DMS 273 (cell line): ENCODE measurements at regions not wholly inside any gene's neighbourhood (a gene's known extent, or its start where the extent isn't known, plus 50 kb on each side); places are given as distances from the start of the nearest gene placed in this dataset.

Experiments
- DNase-seq: peaks from one replicate; lab custom pipeline; 2025; ENCODE audit not compliant: unreplicated experiment; lab: John Stamatoyannopoulos, UW

GRCh38 chr9:115209601-115210306 is 91.8 kb upstream of the TNC start:
- no peak for DNase-seq

- no peak for DNase-seq
Observed at GRCh38 chr9:115210699-115211098, 92.7 kb upstream of the TNC start.

GRCh38 chr9:115211413-115212124 is 93.6 kb upstream of the TNC start:
- DNase-seq, result no peak

- DNase-seq, result no peak
Observed at GRCh38 chr9:115212125-115212605, 94.2 kb upstream of the TNC start.

- DNase-seq, result no peak
Observed at GRCh38 chr9:115212832-115213231, 94.9 kb upstream of the TNC start.

GRCh38 chr9:115213818-115214334 is 95.9 kb upstream of the TNC start:
- peak; percentile 60 for DNase-seq

GRCh38 chr9:115216873-115217272 is 98.9 kb upstream of the TNC start:
- DNase-seq, result no peak

GRCh38 chr9:115220319-115221005 is 102.5 kb upstream of the TNC start:
- peak; percentile 54 for DNase-seq

- no peak for DNase-seq
Observed at GRCh38 chr9:115223471-115223870, 105.5 kb upstream of the TNC start.

- DNase-seq, result no peak
Observed at GRCh38 chr9:115225459-115226116, 107.6 kb upstream of the TNC start.

GRCh38 chr9:115226152-115226551 is 108.2 kb upstream of the TNC start:
- no peak for DNase-seq

- no peak for DNase-seq
Observed at GRCh38 chr9:115229496-115229895, 111.5 kb upstream of the TNC start.

GRCh38 chr9:115230924-115231515 is 113.1 kb upstream of the TNC start:
- DNase-seq, result peak; percentile 14

GRCh38 chr9:115232181-115232774 is 114.3 kb upstream of the TNC start:
- DNase-seq, result no peak

- no peak for DNase-seq
Observed at GRCh38 chr9:115234094-115234493, 116.1 kb upstream of the TNC start.

- DNase-seq, result no peak
Observed at GRCh38 chr9:115235221-115235620, 117.3 kb upstream of the TNC start.

GRCh38 chr9:115237385-115237998 is 119.5 kb upstream of the TNC start:
- DNase-seq, result peak; percentile 13

GRCh38 chr9:115240676-115241075 is 122.7 kb upstream of the TNC start:
- DNase-seq, result no peak

GRCh38 chr9:115241641-115242040 is 123.7 kb upstream of the TNC start:
- no peak for DNase-seq

- DNase-seq, result no peak
Observed at GRCh38 chr9:115249488-115249887, 131.5 kb upstream of the TNC start.
